ENCODE measurements at regions not wholly inside any gene's neighbourhood (a gene's known extent, or its start where the extent isn't known, plus 50 kb on each side); places are given as distances from the start of the nearest gene placed in this dataset.

- TF ChIP-seq CTCF (IDR thresholded peaks at IDR 0.05; ENCODE audit: extremely low read depth in 1 of 2, insufficient read depth in 1 of 2, low read depth in 1 of 2, low read length in 2 of 2) (no peak), FOS (IDR thresholded peaks at IDR 0.05; ENCODE audit: borderline replicate concordance, insufficient read depth, low read length) (no peak), POLR2AphosphoS5 (IDR thresholded peaks at IDR 0.05; ENCODE audit: insufficient read depth, low read depth, low read length) (no peak), MYC (IDR thresholded peaks at IDR 0.05; ENCODE audit: low read depth, low read length) (no peak), POLR2A (IDR thresholded peaks at IDR 0.05; ENCODE audit: low read depth, low read length) (no peak), GATA2 (IDR thresholded peaks at IDR 0.05; ENCODE audit: insufficient read depth, insufficient read length, low read depth, low read length) (no peak), JUN (IDR thresholded peaks at IDR 0.05; ENCODE audit: borderline replicate concordance, insufficient read depth, insufficient read length, low read depth) (no peak), EZH2 (IDR thresholded peaks at IDR 0.05; ENCODE audit: borderline replicate concordance, low read depth, low read length, severe bottlenecking) (no peak)
- TF ChIP-seq, protein P1, sequence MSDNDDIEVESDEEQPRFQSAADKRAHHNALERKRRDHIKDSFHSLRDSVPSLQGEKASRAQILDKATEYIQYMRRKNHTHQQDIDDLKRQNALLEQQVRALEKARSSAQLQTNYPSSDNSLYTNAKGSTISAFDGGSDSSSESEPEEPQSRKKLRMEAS (IDR thresholded peaks at IDR 0.05; ENCODE audit: insufficient read depth, insufficient read length) = no peak
- H3K9me3 ChIP-seq (replicated peaks; ENCODE audit: control insufficient read depth, insufficient read depth, low read length) = no peaks in the 10 kb centered on the region
- no peaks in the 10 kb centered on the region for H3K9me1 ChIP-seq (replicated peaks; ENCODE audit: control insufficient read depth, extremely low read depth, insufficient read depth, low read length)
- H3K27ac ChIP-seq (ENCODE audit: insufficient read depth, low read depth, low read length) = no peak overlapping the region
- H2AFZ ChIP-seq (ENCODE audit: low read depth, low read length) = no peak overlapping the region
- DNase-seq (ENCODE audit: low read depth, low spot score) (no peak), FAIRE-seq (no peak)
- no peak overlapping the region for H3K4me2 ChIP-seq (ENCODE audit: insufficient read depth, low read length)
- BruUV-seq (replicated peaks) = no TSS peak
- H3K79me2 ChIP-seq (ENCODE audit: control insufficient read depth, insufficient read depth, low read length) = no peaks in the 10 kb centered on the region
- H4K20me1 ChIP-seq (replicated peaks; ENCODE audit: control insufficient read depth, extremely low read depth, insufficient read depth, low read length) = no peaks in the 10 kb centered on the region
- H3K9ac ChIP-seq (replicated peaks; ENCODE audit: extremely low read depth, insufficient read depth, low read length) = no peak overlapping the region
- H3K4me1 ChIP-seq (ENCODE audit: control insufficient read depth, extremely low read depth, insufficient read depth, low read length) = no peaks in the 10 kb centered on the region
- dilution Hi-C loops (cut with MboI; ENCODE audit: extremely low pct_ligation_motif_present, low sequenced_read_pairs) (no loop called here), intact Hi-C loops (cut with micrococcal nuclease) (no loop called here)
- no peaks in the 10 kb centered on the region for H3K36me3 ChIP-seq (ENCODE audit: control insufficient read depth in 2 of 2, extremely low read depth in 1 of 2, insufficient read depth in 2 of 2, low read length in 2 of 2)
- H3K4me3 ChIP-seq (replicated peaks in 1 of 3; ENCODE audit: insufficient read depth in 1 of 3, low read depth in 1 of 3, low read length in 3 of 3) = no peak overlapping the region
- ChIA-PET CTCF (interaction anchor here (1.4 kb wide), 1 partner anchor 24 kb away, joined by 3 read pairs; no protein-coding TSS in a partner anchor), POLR2A (no interaction called here)
- H3K27me3 ChIP-seq (ENCODE audit: control insufficient read depth in 2 of 2, insufficient read depth in 2 of 2, low read length in 2 of 2) = peaks cover 4 to 6% of the 10 kb centered on the region in 2 experiments
Observed at GRCh38 chr3:38966811-38967692, 84.7 kb downstream of the SCN11A start.
